ENCODE measurements at regions not wholly inside any gene's neighbourhood (a gene's known extent, or its start where the extent isn't known, plus 50 kb on each side); places are given as distances from the start of the nearest gene placed in this dataset.
"Not testable (repeated sequence)": the region's sequence is repeated elsewhere in the genome, so short reads cannot be mapped to it uniquely, and the experiment has no call there.

- TF ChIP-seq EZH2phosphoT487 (IDR thresholded peaks at IDR 0.05; ENCODE audit: borderline replicate concordance, low read depth, low read length) (no peak), CTCF (conservative IDR thresholded peaks at IDR 0.05; ENCODE audit: low read length) (no peak)
- Histone ChIP-seq H2AFZ (ENCODE audit: low read length) (no peak overlapping the region), H4K20me1 (ENCODE audit: insufficient read depth, low read length) (no peaks in the 10 kb centered on the region), H3K4me1 (ENCODE audit: insufficient read depth, low read length, poor library complexity, severe bottlenecking) (no peaks in the 10 kb centered on the region), H3K36me3 (ENCODE audit: insufficient read depth, low read length) (no peaks in the 10 kb centered on the region), H3K4me3 (ENCODE audit: low read depth, low read length, poor library complexity, severe bottlenecking) (no peak overlapping the region), H3K4me2 (ENCODE audit: low read length) (no peak overlapping the region), H3K9me3 (ENCODE audit: low read length) (peaks cover 8% of the 10 kb centered on the region), H3K27ac (ENCODE audit: low read depth, low read length, poor library complexity, severe bottlenecking) (no peak overlapping the region), H3K9me2 (ENCODE audit: insufficient read depth, low read length) (no peaks in the 10 kb centered on the region), H3K79me2 (ENCODE audit: insufficient read depth, low read depth, low read length) (no peaks in the 10 kb centered on the region)
- no TSS peak for BruUV-seq (replicated peaks)
- DNase-seq (ENCODE audit: low spot score), result no peak
- intact Hi-C loops (cut with micrococcal nuclease; ENCODE audit: unreplicated experiment), result no loop called here
- POLR2A ChIA-PET, result interaction anchor here (0.6 kb wide), 1 partner anchor 56 kb away, joined by 3 read pairs; no protein-coding TSS in a partner anchor
- CTCF ChIA-PET (ENCODE audit: unreplicated experiment), result no interaction called here
Observed at GRCh38 chr21:15297824-15298223, 233.0 kb upstream of the NRIP1 start.

GRCh38 chr21:15298306-15298705, 233.5 kb upstream of the NRIP1 start:
- DNase-seq (ENCODE audit: low spot score), result no peak
- H3K4me3 ChIP-seq (ENCODE audit: low read depth, low read length, poor library complexity, severe bottlenecking), result no peak overlapping the region
- H3K4me2 ChIP-seq (ENCODE audit: low read length), result no peak overlapping the region
- no peaks in the 10 kb centered on the region for H3K79me2 ChIP-seq (ENCODE audit: insufficient read depth, low read depth, low read length)
- intact Hi-C loops (cut with micrococcal nuclease; ENCODE audit: unreplicated experiment), result no loop called here
- ChIA-PET POLR2A (interaction anchor here (0.6 kb wide), 2 partner anchors 56 to 1117 kb away, joined by 3 to 4 read pairs; no protein-coding TSS in a partner anchor), CTCF (ENCODE audit: unreplicated experiment) (no interaction called here)
- H3K9me3 ChIP-seq (ENCODE audit: low read length), result peaks cover 8% of the 10 kb centered on the region
- no TSS peak for BruUV-seq (replicated peaks)
- TF ChIP-seq CTCF (conservative IDR thresholded peaks at IDR 0.05; ENCODE audit: low read length) (no peak), EZH2phosphoT487 (IDR thresholded peaks at IDR 0.05; ENCODE audit: borderline replicate concordance, low read depth, low read length) (no peak)
- H3K9me2 ChIP-seq (ENCODE audit: insufficient read depth, low read length), result no peaks in the 10 kb centered on the region
- H3K36me3 ChIP-seq (ENCODE audit: insufficient read depth, low read length), result no peaks in the 10 kb centered on the region
- H2AFZ ChIP-seq (ENCODE audit: low read length), result no peak overlapping the region
- no peaks in the 10 kb centered on the region for H4K20me1 ChIP-seq (ENCODE audit: insufficient read depth, low read length)
- no peak overlapping the region for H3K27ac ChIP-seq (ENCODE audit: low read depth, low read length, poor library complexity, severe bottlenecking)
- H3K4me1 ChIP-seq (ENCODE audit: insufficient read depth, low read length, poor library complexity, severe bottlenecking), result no peaks in the 10 kb centered on the region

- H3K4me2 ChIP-seq (ENCODE audit: low read length); CTCF ChIA-PET (ENCODE audit: unreplicated experiment); H3K4me3 ChIP-seq (ENCODE audit: low read depth, low read length, poor library complexity, severe bottlenecking); H3K9me2 ChIP-seq (ENCODE audit: insufficient read depth, low read length); H3K79me2 ChIP-seq (ENCODE audit: insufficient read depth, low read depth, low read length); H3K4me1 ChIP-seq (ENCODE audit: insufficient read depth, low read length, poor library complexity, severe bottlenecking); intact Hi-C loops (cut with micrococcal nuclease; ENCODE audit: unreplicated experiment); H2AFZ ChIP-seq (ENCODE audit: low read length); H4K20me1 ChIP-seq (ENCODE audit: insufficient read depth, low read length); H3K36me3 ChIP-seq (ENCODE audit: insufficient read depth, low read length); H3K27ac ChIP-seq (ENCODE audit: low read depth, low read length, poor library complexity, severe bottlenecking); DNase-seq (ENCODE audit: low spot score); BruUV-seq (replicated peaks); H3K9me3 ChIP-seq (ENCODE audit: low read length): not testable (repeated sequence)
- POLR2A ChIA-PET, result interaction anchor here (0.6 kb wide), 1 partner anchor 1117 kb away, joined by 4 read pairs; no protein-coding TSS in a partner anchor
Observed at GRCh38 chr21:15298755-15299154, 234.0 kb upstream of the NRIP1 start.

Data from OCI-LY7 (cell line).